CD4-positive, alpha-beta T cell treated with Interleukin-15 for 4 hours (primary cell): ENCODE measurements at regions not wholly inside any gene's neighbourhood (a gene's known extent, or its start where the extent isn't known, plus 50 kb on each side); places are given as distances from the start of the nearest gene placed in this dataset.

Experiments
- DNase-seq: peaks from one replicate; pipeline ENCODE4 v3.0.0-alpha.2; 2020; ENCODE audit warnings: low spot score

GRCh38 chr1:194161591-194161990, 975.2 kb upstream of the B3GALT2 start:
- no peak for DNase-seq

DNA sequence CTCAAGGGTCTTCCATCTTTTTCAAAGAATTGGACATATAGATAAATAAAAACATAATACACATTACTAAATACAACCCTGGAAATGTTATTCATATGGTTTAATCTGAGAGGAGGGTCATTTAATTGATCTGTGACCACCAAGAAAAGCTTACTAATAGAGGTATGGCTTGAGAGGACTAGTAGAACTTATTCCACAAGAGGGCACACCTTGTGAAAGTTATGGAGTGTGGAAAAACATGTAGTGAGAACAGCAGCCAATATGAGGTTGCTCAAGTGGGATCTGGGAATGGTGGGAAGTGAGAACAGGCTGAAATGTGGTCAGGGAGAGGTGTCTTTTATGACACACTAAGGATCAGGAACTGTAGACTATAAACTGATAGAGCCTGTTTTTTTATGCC, 973.5 kb upstream of the B3GALT2 start:
- no peak for DNase-seq

GRCh38 chr1:194155962-194156361, 969.5 kb upstream of the B3GALT2 start:
- DNase-seq: no peak

DNA sequence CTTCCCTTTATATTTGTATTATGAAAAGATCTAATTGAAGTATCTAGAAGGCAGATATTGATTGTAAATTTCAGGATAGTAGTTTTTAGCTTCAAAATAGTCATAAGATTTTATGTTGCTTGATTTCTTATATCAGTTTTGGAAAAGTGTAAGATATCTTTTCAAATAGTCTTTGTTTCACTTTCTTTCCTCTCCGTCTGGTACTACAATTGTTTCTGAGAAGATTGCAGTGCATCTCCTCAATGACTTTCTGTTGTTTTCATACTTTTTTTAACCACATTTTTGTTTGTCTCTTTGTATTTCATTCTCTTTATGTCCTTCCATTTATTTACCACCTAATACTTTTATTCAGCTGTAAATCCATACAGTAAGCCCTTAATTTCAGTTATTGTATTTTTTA, 964.6 kb upstream of the B3GALT2 start:
- DNase-seq: no peak

DNA sequence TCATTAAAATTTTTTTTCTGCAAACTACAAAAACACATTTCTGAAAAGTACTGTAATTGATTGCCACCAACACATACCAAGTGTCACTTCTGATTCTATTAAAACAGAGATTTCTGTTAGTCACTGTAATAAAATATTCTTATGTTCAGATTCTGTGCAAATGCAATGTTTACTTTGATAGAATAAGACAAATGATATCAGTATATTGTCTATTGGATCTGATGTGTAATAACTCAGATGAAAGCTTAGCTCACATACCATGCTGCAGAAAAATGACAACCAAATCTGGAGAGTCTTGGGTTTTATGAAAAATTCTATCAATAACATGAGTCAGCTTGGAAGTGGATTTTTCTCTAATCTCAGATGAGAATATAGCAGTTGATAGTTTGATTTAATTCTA, 963.8 kb upstream of the B3GALT2 start:
- DNase-seq: no peak

- DNase-seq: no peak
These were observed 946.7 kb upstream of the B3GALT2 start for GRCh38 chr1:194133152-194133551.

DNA sequence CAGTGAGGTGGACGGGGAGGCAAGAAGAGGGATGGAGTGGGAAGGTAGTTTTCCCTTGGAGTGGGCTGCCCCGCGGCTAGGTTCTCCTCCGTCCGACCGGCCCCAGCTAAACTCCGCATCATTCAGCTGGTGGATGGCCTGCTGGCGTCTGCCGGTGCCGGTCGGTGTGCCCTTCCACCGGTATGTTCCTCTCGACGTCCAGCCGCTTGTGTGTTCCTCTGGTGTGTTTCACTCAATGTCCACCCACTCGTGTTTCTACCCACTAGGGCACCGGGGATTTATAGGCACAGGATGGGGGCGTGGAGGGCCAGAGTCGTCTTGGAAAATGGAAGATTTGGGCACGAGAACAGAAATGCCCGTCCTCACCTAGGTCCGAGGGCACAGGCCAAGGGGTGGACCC, 931.7 kb upstream of the B3GALT2 start:
- no peak for DNase-seq

GRCh38 chr1:194117582-194117981, 931.2 kb upstream of the B3GALT2 start:
- DNase-seq: no peak

DNA sequence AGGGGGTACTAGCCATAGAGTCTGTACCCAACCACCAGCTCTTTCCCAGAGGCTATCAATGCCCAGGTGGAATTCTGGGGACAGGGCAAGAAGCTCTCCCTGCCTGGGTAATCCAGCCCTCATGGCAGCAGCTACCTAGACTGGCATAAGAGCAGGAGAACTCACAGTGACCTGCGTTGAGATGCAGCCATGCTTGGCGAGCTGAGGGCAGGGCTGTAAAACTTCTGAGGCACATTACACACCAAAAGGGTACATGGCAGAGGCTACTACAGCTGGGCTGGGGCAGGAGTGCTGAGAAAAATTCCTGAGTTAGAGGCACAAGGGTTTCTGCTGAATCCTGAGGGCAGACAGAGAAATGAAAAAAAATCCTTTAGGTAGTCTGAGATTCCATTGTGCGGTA, 927.9 kb upstream of the B3GALT2 start:
- no peak for DNase-seq

GRCh38 chr1:194105381-194105780, 919.0 kb upstream of the B3GALT2 start:
- no peak for DNase-seq

DNA sequence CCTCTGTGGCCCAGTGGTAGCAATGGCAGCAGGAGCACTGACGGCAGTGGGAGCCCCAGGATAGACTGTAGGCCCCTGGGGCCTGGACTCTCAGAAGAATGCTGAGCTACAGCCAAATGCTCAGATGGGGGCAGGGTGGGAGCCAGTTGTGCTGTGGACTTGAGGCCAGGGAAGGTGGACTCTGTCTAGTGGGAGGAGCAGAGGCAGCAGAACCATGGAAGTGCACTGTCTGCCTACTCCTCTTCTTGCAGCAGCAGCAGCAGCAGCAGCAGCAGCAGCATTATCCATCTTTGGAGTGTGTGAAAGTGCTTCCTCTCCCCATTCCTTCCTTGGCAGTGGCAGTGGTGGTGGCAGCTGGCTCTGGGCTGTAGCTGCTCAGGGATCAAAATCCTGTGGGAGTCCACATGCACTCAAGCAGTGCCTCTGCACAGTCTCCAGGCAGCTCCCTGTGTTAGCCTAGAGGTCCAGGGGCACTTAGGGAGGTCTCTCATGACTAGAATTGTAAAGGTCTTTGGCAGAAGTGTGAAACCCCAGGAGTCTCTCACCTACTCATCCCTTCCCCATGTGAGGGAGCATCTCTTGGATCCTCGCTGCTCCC, 917.9 kb upstream of the B3GALT2 start:
- no peak for DNase-seq

DNA sequence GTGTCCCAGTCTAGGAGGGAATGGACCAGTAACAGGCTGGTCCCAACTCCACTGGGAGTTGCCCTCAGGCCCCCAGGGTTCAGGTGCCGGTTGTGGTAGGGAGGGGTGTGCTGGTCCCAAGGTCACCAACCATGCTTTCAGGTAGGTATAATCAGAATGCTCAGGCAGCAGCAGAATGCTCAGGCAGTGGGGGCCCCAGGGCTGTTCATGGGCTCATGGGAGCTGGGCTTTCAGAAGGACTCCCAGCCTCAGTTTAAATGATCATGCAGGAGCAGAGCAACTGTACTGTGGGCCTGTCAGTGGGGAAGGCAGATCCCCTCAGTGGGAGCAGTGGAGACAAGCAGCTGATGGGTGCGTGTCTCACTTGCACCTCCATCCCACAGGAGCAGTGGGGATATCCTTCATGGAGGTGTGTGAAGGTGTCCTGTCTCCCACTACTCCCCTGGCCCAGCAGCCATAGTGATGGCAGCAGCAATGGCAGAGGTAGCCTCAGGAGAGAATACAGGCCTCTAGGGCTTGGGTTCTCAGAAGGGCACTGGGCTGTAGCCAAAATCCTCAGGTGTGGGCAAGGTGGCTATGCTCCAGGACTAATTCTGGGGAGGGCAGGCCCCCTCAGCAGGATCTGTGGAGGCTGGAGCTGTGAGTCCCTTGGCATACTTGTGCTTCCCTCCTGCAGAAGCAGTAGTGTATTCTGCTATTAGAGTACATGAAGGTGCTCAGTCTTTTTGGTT, 917.3 kb upstream of the B3GALT2 start:
- DNase-seq: no peak

DNA sequence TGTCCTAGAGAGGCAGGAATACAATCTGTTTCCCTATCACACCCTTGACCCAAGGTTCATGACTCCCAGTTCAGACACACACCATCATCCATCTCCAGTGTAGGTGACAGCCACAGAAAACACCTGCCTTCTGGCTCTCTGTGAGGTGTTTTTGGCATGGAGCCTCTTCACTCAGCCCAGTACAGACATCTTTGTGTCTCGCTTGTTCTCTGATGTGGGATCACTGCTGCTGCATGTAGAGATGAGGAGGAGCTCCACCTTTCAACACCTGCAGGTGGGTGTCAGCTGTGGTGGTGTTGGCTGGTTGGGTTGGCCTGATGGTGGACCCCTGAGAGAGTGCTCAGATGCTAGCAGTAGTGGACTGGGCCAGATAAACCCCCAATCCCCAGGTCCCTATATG, 916.7 kb upstream of the B3GALT2 start:
- no peak for DNase-seq

DNA sequence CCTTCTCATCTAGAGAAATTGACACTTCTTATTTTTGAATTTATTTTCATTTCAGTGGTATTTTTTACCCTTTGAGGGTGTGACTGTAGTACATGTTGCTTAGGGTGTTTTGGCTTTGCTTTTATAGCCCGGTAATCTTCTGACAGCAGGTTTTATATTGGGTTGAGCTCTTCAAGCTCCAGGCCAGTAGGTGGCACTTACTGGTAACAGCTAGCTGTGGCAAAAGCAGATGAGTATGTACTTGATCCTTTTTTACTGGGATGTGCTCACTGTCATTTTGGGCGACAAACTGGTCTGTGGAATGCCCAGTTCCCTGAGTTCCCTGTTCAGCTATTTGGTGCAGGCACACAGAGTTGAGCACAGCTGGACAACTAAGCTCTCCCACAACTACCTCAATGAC, 916.2 kb upstream of the B3GALT2 start:
- DNase-seq: no peak

- no peak for DNase-seq
These were observed 898.3 kb upstream of the B3GALT2 start for GRCh38 chr1:194084755-194085154.

- no peak for DNase-seq
These were observed 895.0 kb upstream of the B3GALT2 start for GRCh38 chr1:194081444-194081843.

DNA sequence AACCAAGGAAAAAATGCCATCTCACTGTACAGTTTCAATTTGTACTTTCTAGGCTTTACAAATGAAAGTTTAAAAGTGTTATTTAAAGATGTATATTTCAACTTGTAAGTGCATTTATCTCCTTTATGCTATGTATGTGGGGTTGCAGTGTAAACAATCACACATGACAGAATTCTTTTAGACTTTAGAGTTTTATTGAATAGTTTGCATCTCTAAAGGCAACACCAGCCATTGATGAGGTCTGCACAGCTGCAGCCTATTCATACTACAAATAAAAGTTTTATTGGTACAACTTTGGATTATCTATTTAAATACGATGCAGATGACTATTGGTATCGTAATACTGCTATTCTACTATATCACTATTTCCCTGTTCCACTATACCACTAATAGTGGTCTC, 894.4 kb upstream of the B3GALT2 start:
- DNase-seq: no peak

GRCh38 chr1:194078765-194079164, 892.4 kb upstream of the B3GALT2 start:
- DNase-seq: no peak

DNA sequence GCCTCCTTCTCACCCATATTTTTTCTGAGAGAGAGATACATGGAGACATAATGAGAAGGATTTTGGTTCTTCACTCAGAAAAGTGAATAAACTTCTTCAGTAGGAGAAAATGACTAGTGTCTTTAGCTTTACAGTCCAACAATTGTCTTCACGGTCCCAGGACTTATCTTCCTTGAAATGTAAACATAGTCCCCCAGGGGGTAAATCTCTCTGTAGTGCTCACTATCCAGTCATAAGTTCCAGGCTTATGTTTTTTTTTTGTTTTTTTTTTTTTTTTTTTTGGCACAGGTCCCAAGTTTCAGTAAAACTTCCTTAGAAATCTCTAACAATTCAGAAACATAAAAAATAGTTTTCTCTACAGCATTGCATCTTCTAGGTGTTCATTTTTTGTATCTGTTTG, 890.2 kb upstream of the B3GALT2 start:
- DNase-seq: no peak

- DNase-seq: no peak
These were observed 887.4 kb upstream of the B3GALT2 start for GRCh38 chr1:194073833-194074232.

GRCh38 chr1:194071205-194071604, 884.8 kb upstream of the B3GALT2 start:
- DNase-seq: no peak

GRCh38 chr1:194069831-194070218, 883.4 kb upstream of the B3GALT2 start:
- DNase-seq: no peak

DNA sequence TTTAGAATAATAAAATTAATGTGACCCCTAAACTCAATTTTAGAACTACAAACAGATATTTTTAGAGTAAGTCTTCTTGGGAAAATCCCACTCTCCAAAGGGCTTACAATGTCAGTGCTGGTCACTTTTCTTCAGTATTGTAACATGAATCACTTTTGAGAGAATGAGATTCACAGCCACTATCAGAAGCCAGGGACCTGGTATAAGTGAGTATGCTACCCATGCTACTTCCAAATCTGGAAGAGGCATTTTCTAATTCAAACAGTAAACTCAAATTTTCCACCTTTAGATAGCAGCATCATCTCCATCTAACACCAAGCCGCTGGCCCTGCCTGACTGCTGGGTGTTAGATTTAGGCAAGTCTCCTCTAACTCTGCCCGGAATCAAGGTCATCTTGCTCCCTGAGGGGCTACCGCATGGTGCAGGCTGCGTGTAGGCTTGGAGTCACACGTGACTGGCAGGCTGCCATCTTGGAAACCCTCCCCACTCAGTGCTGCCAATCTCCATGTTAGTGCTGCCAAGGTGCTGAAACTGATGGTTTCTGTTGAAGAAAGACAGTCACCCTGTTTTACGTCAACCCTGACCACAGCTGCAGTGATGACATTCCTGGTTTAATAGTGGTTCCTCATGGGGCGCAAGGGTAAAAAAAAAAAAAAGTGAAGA, 882.9 kb upstream of the B3GALT2 start:
- no peak for DNase-seq
